Colon (tissue), 2 donors: ENCODE measurements at regions not wholly inside any gene's neighbourhood (a gene's known extent, or its start where the extent isn't known, plus 50 kb on each side); places are given as distances from the start of the nearest gene placed in this dataset.

Experiments
- FAIRE-seq: peaks from 2 replicates; lab custom pipeline; 2012; peaks lifted over from hg19 to GRCh38; lab: Jason Lieb, UNC
- donor health status: control.
- donor health status: control.

DNA sequence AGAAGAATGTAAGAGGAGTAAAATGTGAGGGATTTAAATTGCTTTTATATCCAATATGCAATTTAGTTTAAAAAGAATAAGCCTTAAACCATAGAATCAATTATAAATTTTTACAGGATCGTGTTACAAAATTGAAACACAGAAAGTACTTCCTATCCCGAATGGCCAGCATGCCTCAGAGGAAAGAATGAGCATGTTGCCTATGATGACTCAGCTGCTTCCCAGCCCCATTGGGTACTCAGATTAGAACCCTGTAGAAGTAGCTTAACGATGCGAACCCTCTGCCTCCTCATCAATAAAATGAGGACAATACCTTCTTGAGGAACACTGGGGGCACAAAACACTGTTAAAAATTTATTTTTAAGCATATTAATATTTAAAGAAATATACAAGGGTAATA, 113.4 kb upstream of the CDK1 start:
- no peak for FAIRE-seq

DNA sequence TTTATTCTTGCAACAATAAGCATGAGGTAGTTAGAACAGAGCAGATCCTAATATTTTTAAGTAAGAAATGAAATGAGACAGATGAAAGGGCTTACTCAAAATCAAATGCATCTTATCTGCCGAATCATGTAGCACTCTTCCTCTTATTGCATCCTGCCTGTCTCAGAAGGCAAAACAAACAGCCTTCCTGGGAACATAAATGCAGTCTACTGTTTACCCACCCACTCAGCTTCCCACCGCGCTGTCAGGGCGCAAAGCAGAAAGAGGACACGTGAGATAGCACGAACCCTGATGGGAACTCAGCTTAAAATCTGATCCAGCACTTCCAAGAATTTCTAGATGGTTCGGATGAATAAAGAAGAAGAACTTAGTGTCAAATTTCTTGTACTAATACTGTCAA, 114.4 kb upstream of the CDK1 start:
- FAIRE-seq, result no peak

DNA sequence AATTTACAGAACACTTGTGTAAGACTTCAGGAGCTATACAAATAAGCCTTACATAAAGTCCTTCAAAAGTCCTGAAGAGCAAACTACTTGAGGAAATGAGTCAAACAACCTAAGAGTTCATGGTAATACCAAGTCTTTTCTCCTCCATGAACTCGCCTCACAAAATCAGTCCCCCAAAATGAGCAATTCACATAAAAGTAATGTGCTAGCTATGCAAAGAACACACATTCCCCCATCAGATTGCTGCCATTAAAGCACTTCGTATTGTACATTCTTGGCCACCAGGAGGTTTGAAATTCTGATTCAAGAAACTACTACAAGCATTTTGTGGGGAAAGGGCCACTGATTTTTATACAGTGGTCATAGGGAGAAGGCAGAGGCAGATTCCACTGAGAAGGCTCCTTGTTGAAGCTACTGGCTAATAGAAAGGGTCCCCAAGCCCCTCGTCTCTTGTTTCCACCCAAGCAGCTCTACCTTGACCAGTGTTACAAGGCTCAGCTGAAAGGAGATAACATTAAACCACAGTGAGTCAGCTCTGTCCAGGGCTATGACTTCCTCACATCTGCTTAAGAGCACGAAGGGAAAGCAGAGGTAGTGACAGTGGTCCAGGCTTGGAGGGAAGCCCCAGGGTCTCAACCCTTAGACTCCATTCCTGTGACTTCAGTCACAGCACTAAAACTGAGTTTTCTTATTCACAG, 115.2 kb upstream of the CDK1 start:
- FAIRE-seq, result no peak

DNA sequence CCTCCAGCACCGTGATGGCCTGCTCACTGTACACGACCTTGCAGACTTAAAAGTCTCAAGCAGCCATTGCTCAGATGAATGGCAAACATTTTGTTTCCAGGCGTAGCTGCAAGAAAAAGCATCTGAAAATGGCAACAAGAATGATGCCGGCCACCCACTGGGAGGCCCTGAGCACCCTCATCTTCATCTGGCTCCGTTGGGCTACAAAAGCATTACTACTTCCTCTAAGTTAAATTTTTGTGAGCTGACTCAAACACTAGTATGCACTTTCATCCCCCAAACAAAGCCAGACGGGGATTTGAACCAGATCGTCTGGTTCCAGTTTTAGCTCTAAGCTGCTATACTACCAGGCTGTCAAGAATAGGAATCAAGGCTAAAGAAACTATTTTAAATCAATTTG, 116.6 kb upstream of the CDK1 start:
- no peak for FAIRE-seq

DNA sequence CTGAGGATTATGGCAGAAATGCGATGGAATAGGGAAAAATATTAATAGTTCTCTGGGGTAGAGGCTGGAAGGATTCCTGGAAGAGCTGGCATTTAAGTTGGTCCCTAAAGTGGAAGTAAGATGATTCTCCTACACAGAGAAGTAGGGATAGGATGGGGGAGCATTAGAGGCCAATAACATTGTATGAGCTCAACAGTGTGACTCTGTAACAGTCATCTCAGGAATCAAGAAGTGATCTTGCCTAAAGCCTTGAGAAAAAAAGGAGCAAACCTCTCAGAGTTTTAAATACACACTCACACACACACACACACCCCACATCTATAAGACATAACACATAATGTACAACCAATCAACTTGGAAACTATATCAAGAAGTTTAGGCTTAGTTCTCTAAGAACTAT, 117.7 kb upstream of the CDK1 start:
- no peak for FAIRE-seq

DNA sequence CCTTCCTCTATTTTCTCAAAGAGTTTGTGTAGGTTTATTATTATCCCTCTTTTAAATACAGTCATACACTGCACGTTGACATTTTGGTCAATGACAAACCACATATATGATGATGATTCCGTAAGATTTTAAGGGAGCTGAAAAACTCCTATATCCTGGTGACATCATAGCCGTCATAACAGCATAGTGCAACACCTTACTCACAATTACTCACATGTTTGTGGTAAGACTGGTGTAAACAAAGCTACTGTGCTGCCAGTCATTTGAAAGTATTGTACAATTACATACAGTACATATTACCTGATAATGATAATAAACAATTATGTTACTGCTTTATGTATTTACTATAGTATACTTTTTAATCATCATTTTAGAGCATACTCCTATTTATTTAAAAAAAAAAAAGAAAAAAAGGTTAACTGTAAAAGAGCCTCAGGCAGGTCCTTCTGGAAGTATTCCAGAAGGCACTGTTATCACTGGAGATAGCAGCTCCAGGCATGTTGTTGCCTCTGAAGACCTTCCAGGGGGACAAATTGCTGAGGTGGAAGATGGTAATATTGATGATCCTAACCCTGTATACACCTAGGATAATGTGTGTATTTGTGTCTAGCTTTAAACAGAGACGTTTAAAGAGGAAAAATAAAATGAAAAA, 123.3 kb upstream of the CDK1 start:
- FAIRE-seq, result no peak

DNA sequence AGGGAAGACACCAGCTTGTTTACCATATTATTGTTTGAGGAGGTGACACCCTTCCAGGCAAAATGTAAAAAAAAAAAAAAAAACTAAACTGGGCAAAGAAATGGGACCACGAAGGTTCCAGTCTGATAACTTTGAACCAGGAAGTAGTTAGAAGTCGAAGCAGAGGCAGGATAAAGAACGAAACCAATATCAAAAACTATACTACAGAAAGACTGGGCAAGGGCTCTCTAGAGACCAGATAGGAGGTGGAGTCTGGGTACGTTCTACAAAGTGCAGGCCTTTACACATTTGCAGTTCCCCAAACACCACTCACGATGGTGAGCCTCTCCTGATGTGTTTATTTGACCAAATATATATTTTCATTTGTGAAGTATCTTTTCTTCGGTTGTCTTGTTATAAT, 125.7 kb upstream of the CDK1 start:
- FAIRE-seq, result no peak

DNA sequence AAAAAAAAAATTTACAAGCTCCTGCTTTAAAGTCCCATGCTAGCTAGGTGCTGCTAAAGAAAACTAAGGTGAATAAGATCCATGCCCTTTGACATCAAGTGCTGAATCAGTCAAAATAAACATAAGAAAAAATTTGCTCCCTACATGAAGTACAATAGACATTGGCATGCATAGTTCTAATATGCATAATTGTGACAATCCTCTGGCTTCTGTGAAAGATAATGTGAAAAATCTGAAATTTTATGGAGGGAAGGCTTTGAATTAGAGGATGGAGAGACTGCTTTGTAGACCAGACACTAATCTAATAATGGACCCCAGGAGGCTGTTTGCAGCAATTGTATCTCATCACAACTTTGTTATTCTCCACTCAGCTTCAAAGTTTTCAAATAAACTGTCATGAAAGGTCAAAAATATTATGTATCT, 127.9 kb upstream of the CDK1 start:
- no peak for FAIRE-seq

DNA sequence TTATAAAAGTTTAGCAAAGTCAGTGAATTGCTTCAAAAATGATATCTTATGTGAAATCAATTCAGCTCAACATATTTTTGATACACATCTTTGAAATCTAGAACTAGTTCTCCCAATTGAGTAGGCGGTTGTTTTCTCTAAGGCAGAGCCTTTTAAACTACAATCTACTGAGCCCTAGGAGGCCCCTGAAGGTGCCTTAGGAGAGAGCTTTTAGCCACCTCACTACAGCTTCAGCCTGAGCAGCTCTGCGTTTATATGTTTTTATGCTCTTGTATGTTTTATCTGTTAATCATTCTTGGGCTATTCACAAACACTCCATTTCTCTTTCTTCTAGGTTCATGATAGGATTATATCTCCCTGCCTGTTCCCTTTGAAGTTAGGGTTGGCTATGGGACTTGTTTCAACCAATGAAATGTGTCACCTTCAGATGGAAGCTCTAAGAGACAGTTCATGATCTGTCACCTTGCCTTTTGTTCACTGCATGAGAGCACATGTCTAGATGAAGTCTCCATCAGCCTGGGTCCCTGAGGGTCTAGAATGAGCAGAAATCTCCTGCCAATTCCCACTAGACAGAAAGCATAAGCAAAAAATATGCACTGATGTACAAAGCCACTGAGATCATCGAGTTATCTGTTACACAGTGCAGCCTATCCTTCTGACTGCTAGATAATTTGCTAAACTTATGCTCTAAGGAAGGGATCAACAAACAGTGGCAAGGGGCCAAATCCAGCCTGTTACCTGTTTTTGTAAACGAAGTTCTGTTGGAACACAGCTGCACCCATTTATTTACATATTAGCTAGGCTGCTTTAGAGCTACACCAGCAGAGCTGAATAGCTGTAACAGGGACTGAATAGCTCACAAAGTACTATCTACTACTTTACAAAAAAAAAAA, 128.5 kb upstream of the CDK1 start:
- FAIRE-seq, result no peak

DNA sequence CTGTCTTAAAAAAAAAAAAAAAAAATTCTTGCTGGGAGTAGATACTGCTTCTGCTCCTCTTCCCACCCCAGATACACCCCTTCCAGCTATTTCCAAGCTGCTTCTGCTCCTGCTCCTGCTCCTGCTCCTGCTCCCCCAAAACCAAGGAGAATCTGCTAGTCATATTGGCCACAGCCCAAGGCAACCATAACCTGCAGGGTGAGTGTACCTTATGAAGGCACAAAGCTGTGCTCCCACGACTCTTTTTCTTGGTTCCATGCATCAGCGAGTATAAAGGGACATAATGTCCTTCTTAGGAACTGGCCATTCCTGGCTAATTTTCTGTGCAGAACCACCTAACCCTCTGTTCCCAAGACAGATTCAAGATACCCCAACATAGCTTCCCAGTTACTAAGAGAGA, 129.5 kb upstream of the CDK1 start:
- FAIRE-seq, result no peak

DNA sequence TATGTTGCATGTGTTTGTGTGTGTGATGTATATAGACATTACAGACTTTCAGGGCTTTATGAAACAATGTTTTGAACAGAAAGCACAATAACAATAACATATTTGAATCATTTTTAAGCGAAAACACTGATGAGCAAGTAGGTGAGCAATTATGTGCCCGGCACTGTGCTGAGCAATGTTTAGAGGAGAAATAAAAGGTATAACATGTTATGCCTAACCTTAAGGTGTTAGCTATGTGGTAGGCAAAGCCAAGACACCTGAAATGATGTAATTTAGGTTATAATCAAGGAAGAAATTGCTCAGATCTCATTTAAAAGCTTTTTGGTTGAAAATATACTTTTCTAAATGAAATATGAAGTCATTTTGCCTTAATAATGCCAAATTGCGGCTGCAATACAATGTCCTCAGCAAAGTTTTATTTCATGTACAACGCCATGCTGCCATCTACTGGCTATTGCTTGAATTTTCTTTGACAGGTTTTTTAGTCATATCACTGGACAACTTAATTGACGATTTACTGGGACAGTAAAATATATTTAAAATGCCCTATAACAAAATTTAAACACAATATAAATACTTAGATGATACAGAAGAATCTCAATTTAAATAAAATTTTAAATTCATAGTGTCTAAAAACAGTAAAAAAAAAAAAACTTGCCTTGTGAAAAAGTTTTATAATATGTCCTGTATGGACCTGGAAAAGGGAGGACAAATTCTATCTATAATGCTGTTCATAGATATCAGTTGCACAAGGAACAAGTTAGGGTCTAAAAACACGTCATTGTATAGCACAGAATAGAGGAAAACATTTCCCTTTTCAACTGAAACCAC, 131.1 kb upstream of the CDK1 start:
- FAIRE-seq, result peak; percentile 84

DNA sequence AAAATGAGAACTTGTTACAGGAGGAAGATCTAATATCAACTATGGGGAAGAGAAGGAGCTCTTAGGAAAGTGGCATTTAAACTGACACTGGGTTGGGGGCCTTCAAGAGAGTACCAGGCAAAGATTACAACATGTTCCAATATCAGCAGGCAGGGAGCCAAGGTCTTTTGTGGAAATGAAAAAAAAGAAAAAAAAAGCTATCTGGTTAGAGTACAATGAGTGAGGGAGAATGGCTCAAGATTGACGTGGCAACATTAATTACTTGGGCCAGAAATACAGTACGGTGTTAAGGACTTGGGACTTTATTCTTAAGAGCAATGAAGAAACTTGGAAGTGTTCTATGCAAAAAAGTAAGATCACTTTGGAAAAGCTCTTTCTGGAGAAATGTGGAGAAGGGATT, 132.3 kb upstream of the CDK1 start:
- FAIRE-seq, result no peak

DNA sequence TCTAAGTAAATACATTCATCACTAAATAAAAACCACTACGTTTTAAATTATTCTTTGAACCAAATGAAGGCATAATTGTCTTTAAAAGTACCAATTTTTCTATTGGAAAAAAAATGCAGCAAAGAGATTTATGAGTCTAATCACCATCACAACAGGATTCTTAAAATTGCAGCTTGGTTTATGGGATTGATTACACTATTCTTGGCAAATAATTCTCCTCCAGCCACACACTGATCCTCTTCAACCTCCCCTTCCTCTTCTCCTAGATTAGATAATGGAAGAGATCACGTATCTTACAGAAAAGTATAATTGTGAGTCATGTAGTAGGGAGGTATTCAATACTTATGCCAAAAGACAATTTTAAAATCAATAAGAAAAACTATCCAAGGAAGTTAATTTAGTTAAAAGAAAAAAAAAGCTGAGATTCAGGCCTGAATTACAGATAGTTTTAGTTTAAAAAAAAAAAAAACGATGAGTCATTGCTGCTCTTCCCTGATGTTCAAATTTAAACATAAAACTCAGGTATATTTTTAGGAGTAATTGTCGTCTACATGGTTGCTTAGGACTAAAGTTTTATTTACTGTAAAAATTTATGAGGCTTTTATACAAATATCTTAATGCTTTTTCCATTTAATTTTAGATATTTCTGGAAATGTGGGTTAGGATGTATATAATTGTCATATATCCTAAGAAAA, 133.7 kb upstream of the CDK1 start:
- FAIRE-seq, result no peak

DNA sequence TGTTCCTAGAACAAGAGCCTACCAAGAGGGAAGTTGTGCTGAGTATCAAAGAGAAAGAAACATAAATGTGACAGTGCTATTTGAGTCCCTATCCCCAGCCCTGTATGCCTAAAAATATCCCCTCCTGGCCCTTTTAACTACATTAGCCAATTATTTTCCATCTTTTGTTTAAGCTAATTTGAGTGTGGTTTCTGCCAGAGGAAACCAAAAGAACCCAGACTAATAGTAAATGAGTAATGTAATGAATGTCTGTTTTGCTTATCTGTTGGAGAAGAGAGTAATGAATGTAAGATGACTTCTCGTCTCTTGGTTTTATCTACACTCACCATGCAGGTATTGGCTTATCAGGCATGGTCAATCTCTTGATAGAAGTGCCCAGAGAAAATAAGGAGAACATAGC, 134.4 kb upstream of the CDK1 start:
- FAIRE-seq, result no peak

DNA sequence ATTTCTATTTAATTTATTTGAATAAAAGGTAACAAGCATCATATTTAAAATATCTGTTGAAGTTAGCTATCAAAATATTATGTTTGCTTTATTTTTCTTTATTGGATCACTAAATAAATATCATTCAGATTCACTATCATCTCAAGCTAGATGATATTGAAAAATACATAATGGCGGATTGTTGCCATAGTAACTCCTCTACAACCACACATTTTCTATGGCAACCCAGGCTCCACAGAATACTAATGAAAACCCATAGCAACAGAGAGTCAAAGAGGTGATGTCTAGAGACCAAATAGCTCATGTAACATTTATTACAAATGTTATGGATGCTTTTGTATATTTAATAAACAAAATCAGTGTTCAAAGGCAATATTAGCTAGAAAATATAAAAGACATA, 148.9 kb upstream of the CDK1 start:
- no peak for FAIRE-seq

DNA sequence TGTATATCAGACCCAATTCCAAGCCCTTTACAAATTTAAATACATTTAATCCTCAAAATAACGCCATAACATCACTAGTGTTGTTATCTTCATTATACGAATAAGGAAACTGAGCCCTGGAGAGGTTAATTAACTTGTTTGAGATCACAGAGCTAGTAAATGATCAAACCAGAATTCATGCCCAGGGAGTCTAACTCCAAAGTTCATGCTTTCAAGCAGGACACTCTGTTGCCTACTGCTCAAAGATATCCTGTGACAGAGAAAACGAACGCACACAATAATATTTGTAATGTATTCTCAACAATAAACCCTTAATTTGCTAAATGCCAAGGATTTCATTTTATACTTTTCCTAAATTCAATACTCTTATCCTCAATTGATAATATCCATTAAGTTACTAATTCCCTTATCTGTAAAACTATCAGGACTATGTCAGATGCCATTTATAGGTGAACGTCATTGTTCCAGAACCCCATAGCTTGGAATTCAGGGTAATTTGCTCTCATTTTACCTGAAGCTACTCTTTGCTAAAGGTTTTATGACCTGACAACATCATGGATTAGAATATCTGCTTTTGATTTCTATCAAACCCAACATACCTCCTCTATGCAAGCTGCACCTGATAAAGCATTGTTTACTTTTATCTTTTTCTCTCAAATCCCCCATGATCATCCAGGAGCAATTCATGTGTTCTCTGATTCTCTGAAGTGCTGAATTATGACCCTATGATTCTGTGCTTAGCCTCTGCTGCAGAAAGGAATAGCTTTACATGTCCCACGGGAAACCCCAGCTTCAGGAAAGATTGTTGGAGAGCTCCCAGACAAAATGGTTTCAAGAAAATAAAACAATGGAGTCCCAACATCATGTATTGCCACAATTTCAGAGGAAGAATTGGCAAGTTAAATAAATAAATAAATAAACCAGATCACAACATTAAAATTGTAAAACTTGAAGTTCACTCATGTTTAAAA, 150.2 kb upstream of the CDK1 start:
- no peak for FAIRE-seq

DNA sequence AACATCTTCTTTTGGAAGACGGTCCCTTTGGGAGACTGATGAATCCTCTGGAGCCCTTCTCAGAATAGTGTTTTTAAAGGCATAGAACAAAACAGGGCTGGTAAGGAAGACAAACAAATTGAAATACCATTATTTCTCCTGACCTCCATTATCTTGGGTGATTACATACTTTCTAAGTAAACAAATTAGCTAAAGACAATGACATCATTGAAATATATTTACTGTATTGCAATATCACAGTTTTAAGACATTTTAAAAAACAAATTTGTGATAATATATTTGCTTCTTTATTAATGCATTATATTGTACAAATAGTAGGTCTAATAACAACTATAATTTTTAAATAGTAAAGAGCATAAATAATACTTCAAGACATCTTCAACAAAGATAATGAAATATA, 152.2 kb upstream of the CDK1 start:
- FAIRE-seq, result no peak

DNA sequence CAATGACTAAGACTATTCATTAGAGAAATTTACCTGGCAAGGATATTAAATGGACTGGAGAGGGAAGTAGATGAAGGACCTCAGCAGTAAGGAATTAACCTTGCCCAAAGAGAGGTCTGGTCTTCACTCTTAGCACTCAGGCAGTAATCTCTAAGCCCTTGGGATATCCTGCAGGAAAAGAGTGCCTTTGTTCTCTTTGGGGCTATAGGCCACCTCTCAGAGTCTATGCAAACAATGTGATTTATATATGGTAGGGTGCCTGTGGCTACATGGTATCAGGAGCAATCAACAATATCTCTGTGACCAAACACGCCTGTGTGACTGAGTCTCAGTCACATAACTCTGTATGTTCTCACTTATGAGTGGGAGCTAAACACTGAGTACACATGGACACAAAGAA, 154.7 kb upstream of the CDK1 start:
- no peak for FAIRE-seq

DNA sequence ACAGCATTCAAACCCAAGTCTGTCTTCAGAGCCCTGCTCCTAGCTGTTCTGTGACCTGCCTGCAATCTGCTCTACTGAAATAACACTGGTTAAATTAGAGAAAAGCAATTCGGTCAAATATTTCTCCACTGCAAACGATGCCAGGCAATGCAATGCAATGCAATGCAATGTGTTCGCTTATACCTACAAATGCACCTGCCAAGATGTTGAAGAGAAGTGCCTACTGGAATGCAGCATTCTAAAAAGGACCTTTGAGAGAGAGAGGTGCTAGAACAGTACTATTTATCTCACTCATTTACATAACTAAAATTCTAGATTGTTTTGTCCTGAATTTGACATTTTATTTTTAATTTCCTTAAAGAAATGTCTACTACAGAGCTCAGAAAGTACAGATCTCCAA, 157.3 kb upstream of the CDK1 start:
- no peak for FAIRE-seq

DNA sequence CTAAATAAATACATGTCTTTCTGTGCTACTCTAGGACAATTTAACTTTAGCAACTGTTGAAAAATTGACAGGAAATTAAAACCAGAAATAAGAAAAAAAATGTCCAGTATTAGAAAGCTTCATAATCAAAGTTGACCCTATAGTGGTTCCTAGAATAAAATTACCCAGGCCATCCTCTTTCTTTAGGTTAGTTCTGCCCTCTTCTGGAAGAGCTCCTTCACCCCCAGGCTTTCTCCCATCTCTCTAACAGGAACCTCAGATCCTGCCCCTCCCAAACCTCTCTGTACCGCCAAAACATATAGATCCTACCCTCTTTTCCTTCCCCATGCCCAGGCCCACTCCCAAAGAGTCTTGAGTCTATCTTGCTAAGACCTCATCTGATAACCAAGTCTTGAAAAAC, 159.4 kb upstream of the CDK1 start:
- FAIRE-seq, result no peak

DNA sequence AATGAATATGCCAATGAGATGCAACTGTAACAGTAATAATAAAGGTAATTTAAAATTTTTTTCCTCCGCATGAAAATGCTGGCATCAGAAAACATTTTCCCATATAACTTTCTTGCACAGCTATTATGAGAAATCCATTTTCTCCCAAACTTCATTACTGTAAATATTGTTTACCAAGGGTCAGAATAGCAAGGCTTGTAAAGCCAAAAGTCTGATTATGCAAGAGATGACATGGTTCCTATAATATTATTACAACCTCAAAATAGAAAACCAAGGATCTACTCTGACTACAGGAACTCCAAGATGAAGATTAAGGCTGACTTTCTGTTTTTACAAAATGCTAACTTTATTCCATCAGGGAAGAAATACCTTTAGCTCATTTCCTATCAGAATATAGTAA, 162.7 kb upstream of the CDK1 start:
- FAIRE-seq, result no peak
